GM23248 (cell line): ENCODE measurements at regions not wholly inside any gene's neighbourhood (a gene's known extent, or its start where the extent isn't known, plus 50 kb on each side); places are given as distances from the start of the nearest gene placed in this dataset.
A peak's percentile ranks its signal among the peaks of the same experiment; 100 is the strongest.

Experiments used
- DNase-seq: peaks from one replicate; pipeline ENCODE4 v3.0.0-alpha.2; 2015
- H2AFZ ChIP-seq: fragments of 200-600 bp; sonication (generic); 2 replicates; pipeline ENCODE4 v1.6.1; 2016; ENCODE audit warnings: antibody characterized with exemption
- H3F3A ChIP-seq: fragments of 200-600 bp; sonication (generic); 2 replicates; pipeline ENCODE4 v1.6.1; 2016; ENCODE audit warnings: mild to moderate bottlenecking, antibody characterized with exemption, mixed run types; ENCODE audit not compliant: insufficient read depth
- H3K27ac ChIP-seq: fragments of 200-600 bp; sonication (generic); 2 replicates; pipeline ENCODE4 v1.5.1; 2016; ENCODE audit warnings: mild to moderate bottlenecking
- H3K27me3 ChIP-seq: fragments of 200-600 bp; sonication (generic); replicated peaks from 2 replicates; pipeline ENCODE4 v1.6.1; 2016; ENCODE audit warnings: mild to moderate bottlenecking; ENCODE audit not compliant: insufficient read depth
- H3K36me3 ChIP-seq: fragments of 200-600 bp; sonication (generic); 2 replicates; pipeline ENCODE4 v1.6.1; 2016; ENCODE audit warnings: low read depth, mild to moderate bottlenecking
- H3K4me1 ChIP-seq: fragments of 200-600 bp; sonication (generic); 2 replicates; pipeline ENCODE4 v1.6.1; 2016; ENCODE audit warnings: mild to moderate bottlenecking; ENCODE audit not compliant: insufficient read depth
- H3K4me2 ChIP-seq: fragments of 200-600 bp; sonication (generic); one replicate; pipeline ENCODE4 v1.6.1; 2016; ENCODE audit warnings: mild to moderate bottlenecking; ENCODE audit not compliant: unreplicated experiment
- H3K4me3 ChIP-seq: fragments of 200-600 bp; sonication (generic); 2 replicates; pipeline ENCODE4 v1.5.1; 2016; ENCODE audit warnings: mild to moderate bottlenecking
- H3K79me2 ChIP-seq: fragments of 200-600 bp; sonication (generic); 2 replicates; pipeline ENCODE4 v1.6.1; 2016; ENCODE audit warnings: mild to moderate bottlenecking; ENCODE audit not compliant: insufficient read depth
- H3K9ac ChIP-seq: fragments of 200-600 bp; sonication (generic); 2 replicates; pipeline ENCODE4 v1.6.1; 2016; ENCODE audit warnings: mild to moderate bottlenecking
- H3K9me2 ChIP-seq: fragments of 200-600 bp; sonication (generic); 2 replicates; pipeline ENCODE4 v1.6.1; 2016; ENCODE audit warnings: mixed run types, mild to moderate bottlenecking, moderate library complexity; ENCODE audit not compliant: insufficient read depth
- H3K9me3 ChIP-seq: fragments of 200-600 bp; sonication (generic); one replicate; pipeline ENCODE4 v1.6.1; 2017; ENCODE audit warnings: low read depth
- H4K20me1 ChIP-seq: fragments of 200-600 bp; sonication (generic); 2 replicates; pipeline ENCODE4 v1.6.0; 2016; ENCODE audit not compliant: insufficient read depth
- EZH2 ChIP-seq: fragments of 200-600 bp; sonication (generic); IDR thresholded peaks from 2 replicates; pipeline ENCODE4 v1.6.1; 2018; ENCODE audit warnings: antibody characterized with exemption, mild to moderate bottlenecking; ENCODE audit not compliant: insufficient read depth, poor library complexity, severe bottlenecking
- EZH2phosphoT487 ChIP-seq: fragments of 200-600 bp; sonication (generic); IDR thresholded peaks from 2 replicates; pipeline ENCODE4 v1.6.1; 2018; ENCODE audit warnings: antibody characterized with exemption, moderate library complexity, mild to moderate bottlenecking, low read depth; ENCODE audit not compliant: insufficient read depth
- WGBS, 2 experiments: methylation state at CpG; one replicate each; pipeline ENCODE4 v1.1.6; 2015 to 2017; ENCODE audit warnings: low lambda C conversion rate in 2 of 2, low coverage in 1 of 2; ENCODE audit errors: missing lambda C conversion rate in 2 of 2; 5-methylcytosine and 5-hydroxymethylcytosine counted together
- in situ Hi-C: fragments of 300-500 bp; cut with MboI; formaldehyde crosslinking; loops from 2 replicates; pipeline ENCODE4 v1.15.0; 2020

- Histone ChIP-seq H3K27ac (no peak overlapping the region), H3K9me2 (no peaks in the 10 kb centered on the region), H3F3A (no peaks in the 10 kb centered on the region), H3K9me3 (no peaks in the 10 kb centered on the region), H3K4me3 (no peak overlapping the region), H3K4me2 (no peak overlapping the region), H3K27me3 (no peaks in the 10 kb centered on the region), H3K9ac (no peak overlapping the region), H2AFZ (no peak overlapping the region), H3K79me2 (no peaks in the 10 kb centered on the region), H3K4me1 (no peaks in the 10 kb centered on the region), H3K36me3 (no peaks in the 10 kb centered on the region), H4K20me1 (no peaks in the 10 kb centered on the region)
- no peak for TF ChIP-seq EZH2
- TF ChIP-seq EZH2phosphoT487: no peak
- in situ Hi-C loops: no loop called here
- 87 to 89% methylated on average over 3 of the region's 3 CpGs for WGBS, 2 experiments
- DNase-seq: no peak
Measured at GRCh38 chr6:169132352-169132940, 121.2 kb downstream of the THBS2 start.

GRCh38 chr6:169131390-169131789 lies 122.3 kb downstream of the THBS2 start:
- Histone ChIP-seq H3K4me1 (no peaks in the 10 kb centered on the region), H3K36me3 (no peaks in the 10 kb centered on the region), H3K4me3 (no peak overlapping the region), H3K4me2 (no peak overlapping the region), H3K79me2 (no peaks in the 10 kb centered on the region), H3F3A (no peaks in the 10 kb centered on the region), H4K20me1 (no peaks in the 10 kb centered on the region), H3K27me3 (no peaks in the 10 kb centered on the region), H3K9me2 (no peaks in the 10 kb centered on the region), H3K9me3 (no peaks in the 10 kb centered on the region), H2AFZ (no peak overlapping the region), H3K27ac (no peak overlapping the region), H3K9ac (no peak overlapping the region)
- DNase-seq: peak; percentile 21
- no peak for TF ChIP-seq EZH2
- no peak for TF ChIP-seq EZH2phosphoT487
- 56 to 59% methylated on average over 3 of the region's 3 CpGs for WGBS, 2 experiments
- in situ Hi-C loops: no loop called here

- in situ Hi-C loops: no loop called here
- H3K27ac ChIP-seq: no peak overlapping the region
- H3K79me2 ChIP-seq: no peaks in the 10 kb centered on the region
- TF ChIP-seq EZH2 (no peak), EZH2phosphoT487 (no peak)
- no peaks in the 10 kb centered on the region for H3K9me3 ChIP-seq
- WGBS, 2 experiments: 85% methylated on average over 3 of the region's 3 CpGs
- H3K9me2 ChIP-seq: no peaks in the 10 kb centered on the region
- no peaks in the 10 kb centered on the region for H4K20me1 ChIP-seq
- H3K9ac ChIP-seq: no peak overlapping the region
- H3K4me2 ChIP-seq: no peak overlapping the region
- H3K4me3 ChIP-seq: no peak overlapping the region
- H3K27me3 ChIP-seq: no peaks in the 10 kb centered on the region
- no peaks in the 10 kb centered on the region for H3K4me1 ChIP-seq
- H2AFZ ChIP-seq: no peak overlapping the region
- no peak for DNase-seq
- H3F3A ChIP-seq: no peaks in the 10 kb centered on the region
- no peaks in the 10 kb centered on the region for H3K36me3 ChIP-seq
Measured at GRCh38 chr6:169130113-169130512, 123.5 kb downstream of the THBS2 start.

GRCh38 chr6:169121013-169121412 lies 132.6 kb downstream of the THBS2 start:
- Histone ChIP-seq H2AFZ (no peak overlapping the region), H3K9ac (no peak overlapping the region), H3K27me3 (no peaks in the 10 kb centered on the region), H3K36me3 (no peaks in the 10 kb centered on the region), H3K27ac (no peak overlapping the region), H4K20me1 (no peaks in the 10 kb centered on the region), H3K4me1 (no peaks in the 10 kb centered on the region), H3K9me2 (no peaks in the 10 kb centered on the region), H3K79me2 (no peaks in the 10 kb centered on the region), H3K9me3 (no peaks in the 10 kb centered on the region), H3K4me3 (no peak overlapping the region), H3K4me2 (no peak overlapping the region), H3F3A (no peaks in the 10 kb centered on the region)
- WGBS, 2 experiments: 82 to 88% methylated on average over 3 of the region's 3 CpGs
- in situ Hi-C loops: no loop called here
- DNase-seq: no peak
- TF ChIP-seq EZH2 (no peak), EZH2phosphoT487 (no peak)

GRCh38 chr6:169119669-169120068 lies 134.0 kb downstream of the THBS2 start:
- in situ Hi-C loops: no loop called here
- 84 to 94% methylated on average over 1 of the region's 1 CpG for WGBS, 2 experiments
- Histone ChIP-seq H3K27me3 (no peaks in the 10 kb centered on the region), H3K79me2 (no peaks in the 10 kb centered on the region), H3K4me1 (no peaks in the 10 kb centered on the region), H3K27ac (no peak overlapping the region), H4K20me1 (no peaks in the 10 kb centered on the region), H3K9ac (no peak overlapping the region), H3K9me2 (no peaks in the 10 kb centered on the region), H3F3A (no peaks in the 10 kb centered on the region), H3K4me2 (no peak overlapping the region), H3K4me3 (no peak overlapping the region), H3K9me3 (no peaks in the 10 kb centered on the region), H2AFZ (no peak overlapping the region), H3K36me3 (no peaks in the 10 kb centered on the region)
- TF ChIP-seq EZH2 (no peak), EZH2phosphoT487 (no peak)
- no peak for DNase-seq
